NCI-H2081 treated with DMSO at 0.1 percent for 48 hours (cell line): ENCODE measurements at regions not wholly inside any gene's neighbourhood (a gene's known extent, or its start where the extent isn't known, plus 50 kb on each side); places are given as distances from the start of the nearest gene placed in this dataset.

Experiments used
- DNase-seq: peaks from one replicate; lab custom pipeline; 2025; lab: John Stamatoyannopoulos, UW

- DNase-seq = no peak
Observed at GRCh38 chr3:117954131-117954530, 1080.5 kb downstream of the IGSF11 start.

- no peak for DNase-seq
Observed at GRCh38 chr3:117955196-117955595, 1079.5 kb downstream of the IGSF11 start.

- no peak for DNase-seq
Observed at GRCh38 chr3:117958027-117958426, 1076.6 kb downstream of the IGSF11 start.

GRCh38 chr3:117962750-117963149 is 1071.9 kb downstream of the IGSF11 start:
- DNase-seq = no peak

- DNase-seq = no peak
Observed at GRCh38 chr3:117963858-117964257, 1070.8 kb downstream of the IGSF11 start.

GRCh38 chr3:117964814-117965213 is 1069.8 kb downstream of the IGSF11 start:
- no peak for DNase-seq

- no peak for DNase-seq
Observed at GRCh38 chr3:117977504-117978228, 1057.0 kb downstream of the IGSF11 start.

- no peak for DNase-seq
Observed at GRCh38 chr3:117979466-117979865, 1055.2 kb downstream of the IGSF11 start.

GRCh38 chr3:117987256-117987655 is 1047.4 kb downstream of the IGSF11 start:
- DNase-seq = no peak

GRCh38 chr3:117989982-117990381 is 1044.7 kb downstream of the IGSF11 start:
- DNase-seq = no peak

GRCh38 chr3:117990627-117991026 is 1044.0 kb downstream of the IGSF11 start:
- no peak for DNase-seq

GRCh38 chr3:117995842-117996437 is 1038.7 kb downstream of the IGSF11 start:
- DNase-seq = no peak

GRCh38 chr3:117997201-117998049 is 1037.2 kb downstream of the IGSF11 start:
- peak; percentile 45 for DNase-seq

- DNase-seq = no peak
Observed at GRCh38 chr3:117998071-117998470, 1036.6 kb downstream of the IGSF11 start.

GRCh38 chr3:118000219-118000618 is 1034.4 kb downstream of the IGSF11 start:
- no peak for DNase-seq

- no peak for DNase-seq
Observed at GRCh38 chr3:118001380-118001779, 1033.3 kb downstream of the IGSF11 start.

GRCh38 chr3:118011910-118012309 is 1022.7 kb downstream of the IGSF11 start:
- DNase-seq = no peak

GRCh38 chr3:118029049-118029448 is 1005.6 kb downstream of the IGSF11 start:
- no peak for DNase-seq

GRCh38 chr3:118036215-118036614 is 998.4 kb downstream of the IGSF11 start:
- no peak for DNase-seq

GRCh38 chr3:118055381-118055780 is 979.3 kb downstream of the IGSF11 start:
- DNase-seq = no peak

- no peak for DNase-seq
Observed at GRCh38 chr3:118057086-118057485, 977.6 kb downstream of the IGSF11 start.

- DNase-seq = no peak
Observed at GRCh38 chr3:118059096-118059495, 975.5 kb downstream of the IGSF11 start.

GRCh38 chr3:118067439-118067838 is 967.2 kb downstream of the IGSF11 start:
- no peak for DNase-seq
